GM21381 (cell line): ENCODE measurements at regions not wholly inside any gene's neighbourhood (a gene's known extent, or its start where the extent isn't known, plus 50 kb on each side); places are given as distances from the start of the nearest gene placed in this dataset.

Source experiments
- ATAC-seq: cut with Tn5 transposase; IDR thresholded peaks from one replicate; pipeline ENCODE4 v1.9.1; 2021; ENCODE audit warnings: mild to moderate bottlenecking, moderate library complexity; ENCODE audit not compliant: unreplicated experiment

DNA sequence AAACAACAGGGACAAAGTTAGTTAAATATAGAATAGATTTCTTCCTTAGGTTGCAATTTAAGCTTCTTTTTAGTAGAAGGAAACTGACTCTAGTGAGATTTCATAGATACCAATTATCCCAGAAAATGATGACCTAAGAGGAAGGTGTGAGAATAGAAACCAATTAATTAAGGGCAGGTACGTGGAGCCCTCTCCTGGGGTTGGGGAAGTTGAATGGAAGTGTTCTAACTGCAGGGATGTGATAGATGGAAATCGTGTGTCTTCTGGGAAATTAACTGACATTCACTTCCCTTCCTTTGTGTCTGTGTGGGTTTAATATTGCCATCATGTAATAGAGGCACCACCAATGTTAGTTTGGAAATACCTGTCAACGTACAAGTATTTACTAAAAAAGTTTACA lies 204.1 kb upstream of the ANK2 start:
- no peak for ATAC-seq

DNA sequence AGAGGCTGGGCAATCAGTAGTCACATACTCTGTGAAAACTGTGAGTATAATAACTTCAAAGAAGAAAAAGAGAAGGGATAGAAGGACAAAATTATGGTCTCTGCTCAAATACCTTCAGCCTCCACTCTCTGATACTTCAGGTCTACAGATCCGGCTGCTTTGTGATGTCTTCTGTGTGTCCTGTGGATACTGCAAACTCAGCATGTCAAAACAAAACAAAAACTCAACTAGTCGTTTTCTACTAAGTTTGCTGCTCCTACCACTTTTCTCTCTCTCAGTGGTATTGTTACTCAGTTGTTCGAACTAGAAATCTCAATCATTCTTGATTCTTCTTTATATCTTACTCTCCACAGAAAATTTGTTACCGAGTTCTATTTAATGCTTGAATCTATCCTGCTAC lies 202.4 kb upstream of the ANK2 start:
- ATAC-seq, result no peak

DNA sequence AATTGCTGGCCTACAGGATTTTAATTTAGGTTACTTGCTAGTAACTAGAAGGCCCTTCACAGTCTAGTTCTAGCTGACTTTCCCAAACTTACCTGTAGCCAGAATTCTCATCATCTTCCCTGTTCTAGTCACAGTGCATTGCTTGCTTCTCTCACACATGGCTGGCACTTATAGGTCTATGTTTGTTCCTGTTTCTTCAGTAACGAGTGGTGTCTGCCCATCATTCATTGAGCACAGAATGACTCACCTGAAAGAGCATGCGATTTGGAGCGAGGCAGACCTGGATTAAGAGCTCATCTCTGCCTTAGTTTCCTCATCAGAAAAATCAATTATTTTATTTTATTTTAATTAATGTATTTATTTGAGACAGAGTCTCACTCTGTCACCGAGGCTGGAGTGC lies 201.7 kb upstream of the ANK2 start:
- ATAC-seq, result no peak

DNA sequence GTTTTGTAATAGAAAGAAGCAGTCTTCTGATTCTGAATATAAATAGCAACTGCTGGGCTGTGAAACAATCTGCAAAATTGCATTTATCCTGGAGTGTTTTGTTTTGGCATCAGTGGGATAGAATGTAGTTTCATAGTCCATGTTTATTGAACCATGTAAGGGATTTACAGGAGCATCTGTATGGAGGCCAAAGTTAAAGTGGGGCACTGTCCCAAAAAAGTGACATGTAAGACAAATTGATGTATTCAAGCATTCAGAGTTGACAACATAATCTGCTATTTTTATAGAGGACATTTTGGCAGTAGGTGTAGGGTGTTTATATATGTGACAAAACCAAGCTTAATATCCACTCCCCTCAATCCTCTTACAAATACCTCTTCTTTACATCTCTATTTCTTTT lies 200.5 kb upstream of the ANK2 start:
- ATAC-seq, result no peak

DNA sequence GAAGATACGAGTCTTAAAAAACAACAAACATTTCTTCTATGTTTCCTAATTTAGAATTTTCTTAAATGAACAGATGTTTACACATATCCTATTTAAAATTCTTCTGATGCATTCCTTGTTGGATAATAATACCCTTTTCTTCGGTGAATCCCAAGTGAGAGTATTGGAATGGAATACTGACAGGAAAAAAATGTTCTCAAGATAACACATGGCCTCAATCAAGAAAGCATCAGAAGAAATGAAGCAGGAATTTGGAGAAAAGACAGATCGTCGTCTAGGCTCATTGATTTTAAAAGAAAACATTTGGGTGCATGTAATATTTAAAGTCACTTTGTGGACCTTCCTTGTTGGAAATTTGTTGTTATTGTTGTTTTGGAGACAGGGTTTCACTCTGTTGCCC lies 196.9 kb upstream of the ANK2 start:
- ATAC-seq, result no peak

DNA sequence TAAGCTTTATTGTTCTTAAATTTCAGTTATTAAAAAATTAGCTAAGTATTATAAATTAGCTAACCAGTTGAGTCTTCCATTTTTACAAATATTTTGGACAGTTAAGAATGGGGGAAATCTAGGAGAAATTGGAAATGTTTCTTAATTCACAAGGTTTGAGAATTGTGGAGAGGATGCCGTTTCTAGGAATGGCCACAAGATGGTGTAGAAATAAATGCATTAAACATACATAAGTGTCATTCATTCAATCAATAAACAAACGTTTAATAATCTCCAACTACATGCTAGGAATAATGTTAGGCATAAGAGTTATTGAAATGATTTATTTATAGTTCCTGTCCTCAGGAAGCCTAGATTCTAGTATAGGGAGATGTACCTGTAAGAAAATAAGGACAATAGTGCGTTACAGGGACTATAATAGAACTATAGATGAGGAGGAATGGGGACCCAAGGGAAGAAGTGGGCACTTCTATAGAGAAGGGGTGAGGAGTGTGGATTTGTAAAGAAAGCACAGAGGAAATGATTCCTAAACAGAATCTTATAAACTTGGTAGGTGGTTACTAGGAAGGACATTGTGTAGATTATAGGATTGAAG lies 195.7 kb upstream of the ANK2 start:
- ATAC-seq, result no peak

DNA sequence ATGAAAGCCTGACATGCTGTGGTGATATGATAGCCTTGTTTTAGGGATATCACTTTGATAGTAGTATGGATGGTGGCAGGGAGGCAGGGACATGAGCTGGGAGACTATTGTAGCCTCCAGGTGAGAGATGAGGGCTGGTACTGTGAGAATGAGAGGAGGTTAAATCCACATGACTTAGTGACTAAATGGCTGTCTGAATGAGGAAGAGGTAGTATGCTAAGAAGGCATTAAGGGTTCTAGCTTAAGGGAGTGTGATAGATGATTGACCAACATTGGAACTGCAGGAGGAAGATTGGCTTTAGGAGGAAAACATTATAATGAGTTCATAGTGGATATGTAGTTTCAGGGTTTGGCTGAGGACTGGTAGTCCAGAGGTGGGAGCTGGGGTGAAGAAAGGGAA lies 195.0 kb upstream of the ANK2 start:
- no peak for ATAC-seq

DNA sequence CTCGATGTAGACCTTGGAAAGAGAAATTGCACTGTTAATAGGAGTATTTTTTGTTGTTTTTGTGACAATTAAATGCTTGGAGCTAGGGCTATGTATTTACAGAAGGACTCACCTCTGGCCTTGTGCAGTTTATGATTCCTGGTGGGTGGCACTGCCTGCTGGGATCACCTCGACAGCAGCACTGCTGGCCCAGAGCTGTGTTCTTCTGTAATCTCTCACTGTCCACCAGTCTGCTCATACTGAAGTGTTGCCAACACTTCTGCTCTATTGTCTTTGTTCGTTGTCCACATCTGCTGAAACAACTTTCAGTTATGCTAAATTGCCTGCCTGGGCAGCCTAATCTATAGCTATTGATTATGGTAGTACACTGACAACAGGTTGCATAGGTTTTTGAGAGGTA lies 194.4 kb upstream of the ANK2 start:
- no peak for ATAC-seq

DNA sequence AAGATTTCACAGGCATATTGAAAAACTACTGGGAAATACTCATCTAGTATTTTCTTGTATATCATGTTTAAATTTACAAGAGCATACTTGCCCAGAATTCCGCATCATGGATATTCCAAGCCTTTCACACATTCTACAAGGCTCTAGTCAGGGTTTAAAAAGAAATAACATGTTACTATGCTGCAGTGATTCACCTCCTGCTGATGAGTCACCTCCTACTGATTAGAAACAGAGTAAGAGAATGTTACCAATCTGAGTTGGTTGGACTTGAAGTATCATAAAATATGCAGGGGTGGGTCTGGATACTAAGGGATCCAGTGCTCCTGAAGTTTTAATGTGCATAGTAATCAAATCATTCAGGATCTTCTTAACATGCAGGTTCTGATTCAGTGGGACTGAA lies 192.0 kb upstream of the ANK2 start:
- ATAC-seq, result no peak

DNA sequence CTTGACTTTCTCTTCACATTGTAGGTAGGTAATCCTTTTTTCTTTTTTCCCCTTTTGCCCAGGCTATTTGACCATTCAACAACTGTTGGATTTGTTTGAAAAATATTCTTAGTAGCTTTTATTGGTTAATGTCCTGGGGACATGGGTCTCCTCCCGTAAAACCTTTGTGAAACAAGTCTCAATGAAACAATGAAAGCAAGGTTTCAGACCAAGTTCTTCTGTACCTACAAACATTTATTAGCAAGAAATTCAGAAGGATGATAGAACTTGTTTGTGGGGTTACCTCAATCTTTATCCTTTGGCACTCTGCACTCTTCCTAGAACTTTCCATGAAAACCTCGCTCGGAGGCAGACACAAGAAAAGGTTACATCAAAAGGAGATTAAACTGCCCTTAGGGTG lies 190.7 kb upstream of the ANK2 start:
- ATAC-seq, result no peak

DNA sequence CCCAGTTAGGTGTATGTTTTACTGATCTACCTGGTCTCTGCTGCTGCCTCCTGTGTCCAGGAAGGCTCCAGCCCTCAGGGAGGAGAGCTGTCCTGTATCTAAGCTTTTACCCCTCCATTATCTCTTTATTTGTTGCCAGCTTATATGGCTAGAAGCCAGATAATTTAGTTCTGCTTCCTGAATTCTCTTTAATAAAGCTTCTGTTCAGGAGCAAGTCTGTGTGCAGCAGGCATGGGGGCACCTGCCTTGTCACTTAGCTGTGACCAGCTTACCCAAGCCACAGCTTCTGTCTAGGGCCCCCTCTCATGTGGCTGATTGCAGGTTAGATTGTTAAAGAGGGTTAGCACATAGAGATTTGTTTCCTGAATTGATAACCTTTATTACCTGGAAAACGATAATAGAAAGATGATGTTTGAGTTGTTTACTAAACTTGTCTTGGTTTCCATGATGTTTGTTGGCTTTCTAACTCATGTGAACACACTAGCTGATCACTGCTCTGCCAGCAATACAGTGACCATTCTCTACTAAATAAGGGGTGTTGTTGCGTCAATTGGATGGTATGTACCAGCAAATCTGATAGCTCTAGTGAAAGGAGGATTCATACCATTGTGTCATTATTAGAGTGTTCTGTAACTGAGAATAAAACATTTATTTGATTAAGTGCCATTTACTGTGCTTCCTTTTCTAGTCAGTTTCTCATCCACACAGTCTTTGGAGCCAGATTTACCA lies 189.8 kb upstream of the ANK2 start:
- no peak for ATAC-seq

DNA sequence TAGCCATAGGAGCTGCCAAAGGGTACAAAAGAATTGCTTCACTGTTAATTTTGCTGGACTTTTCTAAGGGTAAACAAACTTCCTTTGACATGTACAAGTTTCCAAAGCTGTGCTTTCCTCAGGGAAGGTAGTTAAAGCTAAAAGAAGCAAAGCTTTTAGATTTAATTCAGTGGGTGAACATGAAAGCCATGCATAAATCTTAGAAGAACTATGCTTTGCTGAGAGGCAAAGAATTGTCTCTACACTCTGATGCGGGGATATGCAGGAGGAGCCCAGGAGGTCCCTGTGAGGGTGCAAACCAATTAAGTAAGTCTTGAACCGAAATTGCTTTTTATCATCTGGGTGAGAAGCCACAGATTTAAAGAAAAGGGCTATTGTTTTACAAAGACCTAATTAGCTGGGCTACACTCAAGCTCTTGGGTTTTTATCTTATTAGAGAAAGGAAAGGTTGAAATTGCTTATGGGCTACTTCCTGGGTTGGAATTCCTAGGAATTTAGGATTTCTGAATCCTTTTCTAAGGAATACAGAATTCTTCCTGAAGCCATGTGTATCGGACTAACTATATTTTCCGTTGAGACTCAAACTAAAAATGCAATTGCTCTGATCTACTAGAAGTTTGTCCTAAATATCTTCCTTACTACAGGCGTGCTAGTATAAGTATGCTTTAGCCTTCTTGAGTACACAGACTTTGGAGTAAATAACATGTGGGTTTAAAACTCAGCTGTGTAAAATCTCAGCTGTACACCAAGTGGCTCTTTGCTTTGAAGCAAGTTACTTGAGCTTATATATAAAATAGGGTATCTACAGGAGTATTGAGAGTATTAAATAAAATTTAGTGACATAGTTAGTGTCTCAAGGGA lies 188.4 kb upstream of the ANK2 start:
- ATAC-seq, result no peak

DNA sequence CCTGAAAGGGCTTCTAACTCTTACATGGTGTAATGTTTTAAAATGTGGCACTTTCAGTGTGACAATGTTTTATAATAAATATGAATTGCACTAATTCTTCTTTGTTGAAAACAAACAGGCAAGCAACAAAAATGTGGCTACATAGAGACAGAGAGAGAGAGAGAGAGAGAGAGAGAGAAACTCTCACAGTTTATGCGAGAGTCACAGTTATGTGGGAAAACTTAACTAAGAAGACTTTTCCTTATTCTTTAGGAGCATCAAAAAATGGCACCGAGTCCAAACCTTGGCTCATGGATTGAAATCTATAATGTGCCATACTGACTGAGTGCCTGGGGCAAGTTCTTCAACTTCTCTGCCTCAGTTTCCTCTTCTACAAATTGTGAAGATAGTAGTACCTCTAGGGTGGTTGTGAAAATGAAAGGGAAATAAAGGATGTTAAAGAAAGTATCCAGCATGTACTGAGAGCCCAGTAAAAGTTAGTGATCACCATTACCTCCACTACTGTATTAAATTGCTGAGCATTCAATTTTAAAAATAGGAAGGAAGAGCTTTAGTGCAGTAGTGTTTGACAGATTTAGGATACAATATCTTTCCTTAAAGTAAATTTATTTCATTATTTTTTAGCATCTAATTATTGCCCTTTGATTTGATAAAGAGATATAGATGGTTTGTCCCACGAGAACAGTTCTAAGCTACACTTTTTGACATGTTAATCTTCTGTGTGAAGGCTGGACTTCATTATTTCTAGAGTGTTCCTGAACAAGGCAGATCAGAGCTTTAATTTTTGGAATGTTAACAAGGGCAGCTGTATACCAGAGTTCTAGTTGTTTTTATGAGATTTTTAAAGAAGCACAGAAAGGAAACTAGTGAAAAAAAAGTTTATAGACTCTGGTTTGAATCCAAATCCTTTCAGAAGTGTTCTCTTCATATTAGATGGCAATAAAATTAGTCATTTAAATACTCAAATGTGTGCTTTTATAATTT lies 187.5 kb upstream of the ANK2 start:
- no peak for ATAC-seq

DNA sequence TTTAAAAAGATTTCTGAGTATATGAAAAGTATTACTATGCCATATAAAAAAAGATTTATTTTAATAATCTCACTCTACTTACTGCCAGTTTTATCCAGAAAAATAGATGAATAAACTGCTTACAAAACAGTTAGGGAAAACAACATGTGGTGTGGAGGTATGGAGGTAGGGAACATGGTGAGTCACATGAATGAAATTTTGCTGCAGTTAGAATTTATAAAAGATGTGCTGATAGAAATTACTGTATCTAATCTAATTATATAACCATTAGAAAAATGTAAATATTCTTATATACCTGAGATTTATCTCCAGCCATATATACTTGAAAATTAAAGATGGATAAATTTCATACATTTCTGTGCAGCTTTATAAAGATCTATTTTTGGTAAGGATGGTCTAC lies 184.0 kb upstream of the ANK2 start:
- no peak for ATAC-seq

DNA sequence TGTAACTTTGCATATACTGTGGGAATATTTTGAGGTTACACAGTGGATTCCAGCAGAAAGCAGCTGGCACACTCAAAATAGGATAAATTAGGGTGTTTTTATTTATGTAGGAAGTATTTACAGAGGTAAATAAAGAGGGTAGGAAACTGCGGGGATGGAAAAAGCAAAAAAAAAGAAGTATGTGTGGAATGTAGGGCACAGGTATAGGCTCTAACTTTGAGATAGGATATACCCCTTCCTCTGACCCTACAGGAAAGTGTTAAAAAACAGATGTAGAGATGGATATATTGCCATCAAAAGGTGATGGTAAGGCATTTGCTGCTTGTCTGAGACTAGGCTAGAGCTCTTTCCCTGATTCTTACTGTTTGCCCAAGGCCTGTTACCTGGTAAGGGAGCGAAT lies 173.1 kb upstream of the ANK2 start:
- ATAC-seq, result no peak

DNA sequence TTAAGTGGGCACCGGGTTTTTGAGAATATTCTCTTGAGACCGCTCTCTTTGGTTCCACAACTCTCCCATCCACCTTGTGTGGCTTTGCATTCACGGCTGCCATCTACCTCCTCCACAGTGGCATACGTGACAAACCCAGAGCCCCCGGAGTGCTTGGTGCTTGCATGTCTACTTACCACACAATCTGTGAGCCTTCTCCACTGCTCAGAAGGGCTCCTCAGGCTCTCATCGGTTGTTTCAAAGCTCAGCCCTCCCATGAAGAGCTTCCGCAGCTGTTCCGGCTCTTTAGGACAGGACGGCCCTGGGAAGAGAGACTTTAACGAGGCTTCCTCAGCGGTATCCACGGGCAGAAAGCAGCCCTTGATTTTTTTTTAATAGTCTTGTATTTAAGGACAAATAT lies 167.6 kb upstream of the ANK2 start:
- no peak for ATAC-seq

DNA sequence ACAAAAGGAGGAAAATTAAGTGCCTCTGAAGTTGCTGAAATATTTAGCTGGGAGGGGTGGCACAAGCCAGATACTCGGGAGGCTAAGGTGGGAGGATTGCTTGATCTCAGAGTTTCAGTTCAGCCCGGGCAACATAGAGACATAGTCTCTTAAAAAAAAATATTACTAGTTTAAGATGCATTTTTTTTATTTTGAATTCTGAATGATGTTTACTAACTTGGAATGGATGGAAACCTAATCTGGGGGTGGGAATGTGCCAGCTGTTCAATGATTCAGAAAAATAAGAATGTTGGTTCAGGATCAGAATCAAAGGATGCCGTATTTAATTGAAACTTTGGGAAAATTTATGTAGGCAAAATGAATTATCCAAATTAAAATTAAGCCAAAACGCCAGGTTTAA lies 167.2 kb upstream of the ANK2 start:
- no peak for ATAC-seq

DNA sequence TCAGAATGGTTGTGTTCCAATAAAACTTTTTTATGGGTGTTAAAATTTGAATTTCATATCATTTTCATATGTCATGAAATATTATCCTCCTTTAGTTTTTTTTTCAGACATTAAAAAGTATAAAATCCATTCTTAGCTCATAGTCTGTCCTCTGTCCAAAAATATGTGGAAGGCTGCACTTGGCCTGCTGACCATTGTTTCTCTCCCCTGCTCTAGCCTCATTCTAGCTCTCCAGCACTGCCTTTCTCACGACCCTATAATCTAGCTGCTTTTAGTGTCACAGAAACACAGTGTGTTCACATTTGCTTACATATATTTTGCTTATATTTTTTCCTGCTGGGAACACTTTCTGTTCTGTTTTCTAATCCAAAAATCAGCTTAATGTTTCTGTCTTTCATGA lies 165.0 kb upstream of the ANK2 start:
- ATAC-seq, result no peak

DNA sequence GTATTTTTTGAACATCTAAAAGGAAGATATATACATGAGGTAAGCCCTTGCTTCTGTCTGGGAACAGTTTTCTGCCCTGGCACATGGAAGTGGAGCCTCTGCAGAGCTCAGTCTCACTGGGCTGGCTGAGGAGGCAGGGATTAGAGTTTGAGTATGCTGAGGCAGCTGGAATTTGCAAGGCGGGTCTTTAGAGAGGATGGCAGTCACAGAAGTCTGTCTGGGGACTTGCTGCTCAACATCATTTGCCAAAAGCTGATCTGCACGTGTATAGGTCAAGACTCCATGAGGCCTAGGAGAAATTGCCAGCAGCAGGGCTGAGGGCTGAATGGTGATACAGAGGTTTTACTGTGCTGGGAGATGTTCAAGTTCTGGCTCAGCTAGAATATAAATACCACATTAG lies 163.6 kb upstream of the ANK2 start:
- ATAC-seq, result no peak

DNA sequence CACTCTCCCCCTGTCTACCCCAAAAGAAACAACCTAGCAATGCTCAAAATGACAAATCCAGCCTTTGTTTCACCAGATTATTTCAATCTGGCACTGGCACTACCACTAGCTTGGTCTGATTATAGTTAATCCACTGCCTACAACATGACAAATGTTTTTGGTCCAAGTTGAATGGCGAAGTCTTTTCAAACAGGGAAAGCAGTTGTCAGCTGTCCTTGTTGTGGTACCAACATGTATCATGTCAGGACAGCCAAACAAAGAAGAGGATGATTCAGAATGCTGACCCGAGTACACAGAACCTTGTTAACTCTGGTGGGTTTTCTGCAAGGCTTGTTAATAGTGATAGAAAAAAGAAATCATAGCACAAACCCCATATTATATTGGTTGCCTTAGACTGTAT lies 160.8 kb upstream of the ANK2 start:
- no peak for ATAC-seq

DNA sequence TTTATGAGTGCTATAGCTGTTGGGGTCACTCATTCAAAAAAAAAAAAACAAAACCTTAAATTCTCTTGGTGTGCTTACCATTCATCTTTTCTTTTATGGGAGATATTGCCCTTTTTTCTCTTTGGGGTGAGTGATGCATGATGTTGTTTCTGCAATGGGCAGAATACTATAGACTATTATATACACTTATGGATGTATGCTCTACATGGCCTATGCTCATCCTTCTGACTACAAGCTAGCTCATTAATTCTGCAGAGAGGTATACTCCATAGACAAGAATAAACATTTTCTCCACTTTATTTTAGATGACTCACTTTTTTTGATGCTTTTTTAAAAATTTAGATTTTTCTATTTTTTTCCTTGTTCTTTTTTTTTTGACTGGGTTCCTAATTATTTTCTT lies 160.3 kb upstream of the ANK2 start:
- no peak for ATAC-seq
